Trophoblast cell (in vitro differentiated cells and primary cell): ENCODE measurements at regions not wholly inside any gene's neighbourhood (a gene's known extent, or its start where the extent isn't known, plus 50 kb on each side); places are given as distances from the start of the nearest gene placed in this dataset.
A peak's percentile ranks its signal among the peaks of the same experiment; 100 is the strongest.

ENCODE experiments used
- DNase-seq, 2 donors: peaks; one replicate each; pipeline ENCODE4 v3.0.0-alpha.2; 2016
- H2AFZ ChIP-seq: 2 replicates; pipeline ENCODE4 v1.6.1; 2013; ENCODE audit warnings: low read length, moderate library complexity, mild to moderate bottlenecking; ENCODE audit not compliant: insufficient read depth, poor library complexity
- H2AK5ac ChIP-seq: 2 replicates; pipeline ENCODE4 v1.6.1; 2013; ENCODE audit warnings: mild to moderate bottlenecking, low read length
- H2BK120ac ChIP-seq: 2 replicates; pipeline ENCODE4 v1.6.1; 2013; ENCODE audit warnings: low read length, mild to moderate bottlenecking, moderate library complexity; ENCODE audit not compliant: insufficient read depth, poor library complexity
- H2BK12ac ChIP-seq: 2 replicates; pipeline ENCODE4 v1.6.1; 2013; ENCODE audit warnings: mild to moderate bottlenecking, low read length, moderate library complexity
- H2BK5ac ChIP-seq: 2 replicates; pipeline ENCODE4 v1.6.1; 2013; ENCODE audit warnings: low read length, low read depth, moderate library complexity, mild to moderate bottlenecking; ENCODE audit not compliant: poor library complexity
- H3K14ac ChIP-seq: 2 replicates; pipeline ENCODE4 v1.6.1; 2013; ENCODE audit warnings: mild to moderate bottlenecking, low read length
- H3K18ac ChIP-seq: 2 replicates; pipeline ENCODE4 v1.6.1; 2013; ENCODE audit warnings: mild to moderate bottlenecking, low read length
- H3K23ac ChIP-seq: 2 replicates; pipeline ENCODE4 v1.6.1; 2013; ENCODE audit warnings: low read length
- H3K27ac ChIP-seq: 2 replicates; pipeline ENCODE4 v1.5.1; 2013; ENCODE audit warnings: low read depth, mild to moderate bottlenecking, inconsistent platforms, low read length, moderate library complexity
- H3K27me3 ChIP-seq: 2 replicates; pipeline ENCODE4 v1.6.1; 2013; ENCODE audit warnings: inconsistent platforms, mild to moderate bottlenecking, low read length, moderate library complexity; ENCODE audit not compliant: insufficient read depth
- H3K36me3 ChIP-seq, 2 experiments: 1 replicate in 1 of 2; 2 replicates in 1 of 2; pipeline ENCODE4 v1.6.1; 2013; ENCODE audit warnings: low read length in 2 of 2, mild to moderate bottlenecking in 2 of 2, moderate library complexity in 1 of 2; ENCODE audit not compliant: insufficient read depth in 2 of 2, control insufficient read depth in 1 of 2
- H3K4ac ChIP-seq: 2 replicates; pipeline ENCODE4 v1.6.1; 2013; ENCODE audit warnings: low read depth, mild to moderate bottlenecking, low read length, moderate library complexity
- H3K4me1 ChIP-seq, 2 experiments: 1 replicate in 1 of 2; 2 replicates in 1 of 2; pipeline ENCODE4 v1.6.1; 2013; ENCODE audit warnings: low read length in 2 of 2, mild to moderate bottlenecking in 2 of 2, moderate library complexity in 1 of 2; ENCODE audit not compliant: insufficient read depth in 2 of 2, control insufficient read depth in 1 of 2
- H3K4me2 ChIP-seq: 2 replicates; pipeline ENCODE4 v1.6.1; 2013; ENCODE audit warnings: inconsistent platforms, mild to moderate bottlenecking, low read length, moderate library complexity
- H3K4me3 ChIP-seq: 2 replicates; pipeline ENCODE4 v1.5.1; 2013; ENCODE audit warnings: mild to moderate bottlenecking, low read depth, low read length, inconsistent platforms
- H3K79me1 ChIP-seq: one replicate; pipeline ENCODE4 v1.6.1; 2013; ENCODE audit warnings: low read length
- H3K79me2 ChIP-seq: 2 replicates; pipeline ENCODE4 v1.6.1; 2013; ENCODE audit warnings: low read length, mild to moderate bottlenecking; ENCODE audit not compliant: control insufficient read depth, insufficient read depth, poor library complexity
- H3K9ac ChIP-seq: 2 replicates; pipeline ENCODE4 v1.6.1; 2013; ENCODE audit warnings: mild to moderate bottlenecking, low read length
- H3K9me3 ChIP-seq: 2 replicates; pipeline ENCODE4 v1.6.1; 2013; ENCODE audit warnings: low read depth, mild to moderate bottlenecking, control low read depth, inconsistent platforms, low read length; ENCODE audit not compliant: insufficient read depth
- H4K12ac ChIP-seq: 2 replicates; pipeline ENCODE4 v1.6.1; 2013; ENCODE audit warnings: low read depth, mild to moderate bottlenecking, low read length, moderate library complexity
- H4K8ac ChIP-seq: 2 replicates; pipeline ENCODE4 v1.6.1; 2013; ENCODE audit warnings: low read depth, mild to moderate bottlenecking, low read length, moderate library complexity
- H4K91ac ChIP-seq: one replicate; pipeline ENCODE4 v1.6.1; 2013; ENCODE audit warnings: low read depth, mild to moderate bottlenecking, low read length, moderate library complexity
- WGBS: extraction: QIAGEN DNeasy Blood & Tissue Kit; methylation state at CpG from one replicate; pipeline ENCODE4 v1.1.7; 2013; ENCODE audit warnings: missing lambda C conversion rate; ENCODE audit not compliant: insufficient read length, insufficient coverage; ENCODE audit errors: extremely low coverage; 5-methylcytosine and 5-hydroxymethylcytosine counted together

GRCh38 chr6:156427345-156427744 lies 349.8 kb upstream of the ARID1B start:
- Histone ChIP-seq H3K18ac (no peak overlapping the region), H3K14ac (no peak overlapping the region), H3K4me2 (no peak overlapping the region), H3K36me3 (no peaks in the 10 kb centered on the region), H4K91ac (no peak overlapping the region), H2AK5ac (no peak overlapping the region), H3K27ac (no peak overlapping the region), H3K9me3 (peaks cover 8% of the 10 kb centered on the region), H3K4me3 (no peak overlapping the region), H2BK12ac (no peak overlapping the region), H2BK5ac (no peak overlapping the region), H3K4me1 (no peaks in the 10 kb centered on the region), H2BK120ac (no peak overlapping the region), H2AFZ (no peak overlapping the region), H3K79me1 (no peaks in the 10 kb centered on the region), H3K79me2 (no peaks in the 10 kb centered on the region), H3K27me3 (no peaks in the 10 kb centered on the region), H4K8ac (no peak overlapping the region), H3K4ac (no peak overlapping the region), H3K23ac (no peak overlapping the region), H3K9ac (no peak overlapping the region), H4K12ac (no peak overlapping the region)
- WGBS = no CpG with 5 or more reads among the region's 2 CpGs
- DNase-seq = peak; percentile 2 to 20

- Histone ChIP-seq H3K23ac (no peak overlapping the region), H3K4me1 (no peaks in the 10 kb centered on the region), H3K27me3 (no peaks in the 10 kb centered on the region), H3K36me3 (no peaks in the 10 kb centered on the region), H3K79me1 (no peaks in the 10 kb centered on the region), H2AK5ac (no peak overlapping the region), H3K4me2 (no peak overlapping the region), H3K9me3 (peaks cover 11% of the 10 kb centered on the region), H3K18ac (no peak overlapping the region), H3K27ac (no peak overlapping the region), H4K8ac (no peak overlapping the region), H2AFZ (no peak overlapping the region), H4K12ac (no peak overlapping the region), H2BK120ac (no peak overlapping the region), H4K91ac (no peak overlapping the region), H3K9ac (no peak overlapping the region), H3K14ac (no peak overlapping the region), H2BK5ac (no peak overlapping the region), H2BK12ac (no peak overlapping the region), H3K4ac (no peak overlapping the region), H3K4me3 (no peak overlapping the region), H3K79me2 (no peaks in the 10 kb centered on the region)
- no peak for DNase-seq
- WGBS = no CpG with 5 or more reads among the region's 6 CpGs
Observed at GRCh38 chr6:156425359-156426020, 351.7 kb upstream of the ARID1B start.

GRCh38 chr6:156423829-156424228 lies 353.3 kb upstream of the ARID1B start:
- Histone ChIP-seq H3K14ac (no peak overlapping the region), H2AFZ (no peak overlapping the region), H3K79me2 (no peaks in the 10 kb centered on the region), H4K12ac (no peak overlapping the region), H3K36me3 (no peaks in the 10 kb centered on the region), H3K4me3 (no peak overlapping the region), H3K4me2 (no peak overlapping the region), H3K27me3 (no peaks in the 10 kb centered on the region), H3K4me1 (no peaks in the 10 kb centered on the region), H3K18ac (no peak overlapping the region), H3K4ac (no peak overlapping the region), H3K23ac (no peak overlapping the region), H4K91ac (no peak overlapping the region), H2BK12ac (no peak overlapping the region), H2BK5ac (no peak overlapping the region), H3K27ac (no peak overlapping the region), H3K79me1 (no peaks in the 10 kb centered on the region), H2AK5ac (no peak overlapping the region), H3K9me3 (peaks cover 13% of the 10 kb centered on the region), H2BK120ac (no peak overlapping the region), H4K8ac (no peak overlapping the region), H3K9ac (no peak overlapping the region)
- WGBS = no CpG with 5 or more reads among the region's 3 CpGs
- DNase-seq = no peak

- Histone ChIP-seq H3K23ac (no peak overlapping the region), H3K27ac (no peak overlapping the region), H2BK12ac (no peak overlapping the region), H3K4me3 (no peak overlapping the region), H4K12ac (no peak overlapping the region), H3K9me3 (peaks cover 13% of the 10 kb centered on the region), H2BK5ac (no peak overlapping the region), H3K27me3 (no peaks in the 10 kb centered on the region), H3K4ac (no peak overlapping the region), H2BK120ac (no peak overlapping the region), H3K79me2 (no peaks in the 10 kb centered on the region), H3K79me1 (no peaks in the 10 kb centered on the region), H2AK5ac (no peak overlapping the region), H4K8ac (no peak overlapping the region), H3K18ac (no peak overlapping the region), H3K4me2 (no peak overlapping the region), H3K4me1 (no peaks in the 10 kb centered on the region), H3K9ac (no peak overlapping the region), H3K14ac (no peak overlapping the region), H3K36me3 (no peaks in the 10 kb centered on the region), H4K91ac (no peak overlapping the region), H2AFZ (no peak overlapping the region)
- no peak for DNase-seq
- no CpG with 5 or more reads among the region's 6 CpGs for WGBS
Observed at GRCh38 chr6:156423075-156423474, 354.1 kb upstream of the ARID1B start.
